Adipocyte (in vitro differentiated cells): ENCODE measurements at regions not wholly inside any gene's neighbourhood (a gene's known extent, or its start where the extent isn't known, plus 50 kb on each side); places are given as distances from the start of the nearest gene placed in this dataset.

Experiments used
- DNase-seq: peaks from one replicate; pipeline ENCODE4 v3.0.0-alpha.2; 2015; ENCODE audit warnings: low read depth
- H3K27me3 ChIP-seq: replicated peaks from 2 replicates; pipeline ENCODE4 v1.7.0; 2013; ENCODE audit warnings: mild to moderate bottlenecking, low read length, moderate library complexity; ENCODE audit not compliant: control insufficient read depth, insufficient read depth
- H3K36me3 ChIP-seq: 2 replicates; pipeline ENCODE4 v1.7.0; 2013; ENCODE audit warnings: low read length, mild to moderate bottlenecking, moderate library complexity; ENCODE audit not compliant: control insufficient read depth, insufficient read depth, severe bottlenecking
- H3K4me1 ChIP-seq: 2 replicates; pipeline ENCODE4 v1.7.0; 2013; ENCODE audit warnings: mild to moderate bottlenecking, low read length, moderate library complexity; ENCODE audit not compliant: control insufficient read depth, insufficient read depth
- H3K4me3 ChIP-seq: 2 replicates; pipeline ENCODE4 v1.7.0; 2013; ENCODE audit warnings: mild to moderate bottlenecking, low read length, moderate library complexity
- H3K9ac ChIP-seq: 2 replicates; pipeline ENCODE4 v1.7.0; 2013; ENCODE audit warnings: mild to moderate bottlenecking, low read length, moderate library complexity
- H3K9me3 ChIP-seq: 2 replicates; pipeline ENCODE4 v1.7.0; 2013; ENCODE audit warnings: mild to moderate bottlenecking, low read length, moderate library complexity; ENCODE audit not compliant: control insufficient read depth

DNA sequence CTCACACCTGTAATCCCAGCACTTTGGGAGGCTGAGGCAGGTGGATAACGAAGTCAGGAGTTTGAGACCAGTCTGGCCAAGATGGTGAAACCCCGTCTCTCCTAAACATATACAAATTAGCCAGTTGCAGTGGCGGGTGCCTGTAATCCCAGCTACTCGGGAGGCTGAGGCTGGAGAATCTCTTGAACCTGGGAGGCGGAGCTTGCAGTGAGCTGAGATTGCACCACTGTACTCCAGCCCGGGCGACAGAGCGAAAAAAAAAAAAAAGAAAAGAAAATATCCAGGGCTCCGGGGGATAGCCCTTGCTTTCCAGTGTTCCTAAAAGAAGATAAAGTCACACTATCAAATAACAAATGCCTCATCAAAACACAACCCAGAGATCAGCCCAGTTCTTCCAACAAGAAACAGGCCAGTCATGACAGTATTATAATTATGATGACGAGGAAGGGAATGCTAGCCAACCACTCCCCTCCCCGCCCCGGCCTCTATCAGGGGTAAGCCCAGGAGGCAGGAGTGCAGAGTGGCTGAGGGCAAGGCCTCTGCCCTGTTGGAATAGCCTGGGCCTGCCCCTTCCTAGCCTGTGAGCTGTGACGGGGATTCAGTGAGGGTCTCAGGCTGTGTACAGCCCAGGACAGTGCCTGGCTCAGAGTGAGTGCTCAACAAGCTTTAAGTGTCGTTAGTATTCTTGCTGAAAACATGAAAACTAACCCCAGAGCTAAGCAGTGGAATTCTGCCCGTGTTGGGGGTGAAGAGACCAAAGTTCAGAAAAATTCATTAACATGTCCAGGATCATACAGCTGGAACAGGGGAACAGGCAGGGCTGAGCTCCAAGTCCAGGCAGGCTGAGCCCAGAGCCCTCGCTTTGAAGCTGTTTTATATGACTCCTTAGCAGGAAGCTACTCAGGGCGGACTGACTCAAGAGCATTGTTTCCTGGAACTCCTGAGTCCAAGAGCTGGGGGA lies 54.3 kb downstream of the FAM241B start:
- Histone ChIP-seq H3K4me1 (peaks cover 11% of the 10 kb centered on the region), H3K4me3 (no peak overlapping the region), H3K9ac (no peak overlapping the region), H3K36me3 (no peaks in the 10 kb centered on the region), H3K9me3 (peaks cover 4% of the 10 kb centered on the region), H3K27me3 (peaks cover 65% of the 10 kb centered on the region)
- DNase-seq: no peak

DNA sequence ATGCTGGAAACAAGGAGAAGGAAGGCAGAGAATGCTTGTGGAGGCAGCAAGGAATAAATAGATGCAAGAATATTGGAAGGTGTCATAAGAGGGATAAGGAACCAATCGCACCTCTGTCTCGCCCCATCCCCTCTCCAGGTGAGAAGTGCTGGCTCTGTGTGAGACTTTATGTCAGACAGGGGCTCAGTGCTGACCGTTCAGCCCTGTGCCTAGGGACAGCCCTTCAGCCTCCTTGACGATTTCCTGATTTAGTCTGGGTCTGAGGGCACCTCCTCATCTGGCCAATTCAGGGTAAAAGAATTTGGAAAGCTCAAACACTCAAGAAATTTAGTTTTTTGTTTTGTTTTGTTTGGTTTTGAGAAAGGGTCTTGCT lies 54.9 kb downstream of the FAM241B start:
- H3K27me3 ChIP-seq: peaks cover 62% of the 10 kb centered on the region
- no peak for DNase-seq
- H3K9ac ChIP-seq: no peak overlapping the region
- no peak overlapping the region for H3K4me3 ChIP-seq
- H3K36me3 ChIP-seq: no peaks in the 10 kb centered on the region
- H3K4me1 ChIP-seq: peaks cover 11% of the 10 kb centered on the region
- H3K9me3 ChIP-seq: peaks cover 4% of the 10 kb centered on the region

DNA sequence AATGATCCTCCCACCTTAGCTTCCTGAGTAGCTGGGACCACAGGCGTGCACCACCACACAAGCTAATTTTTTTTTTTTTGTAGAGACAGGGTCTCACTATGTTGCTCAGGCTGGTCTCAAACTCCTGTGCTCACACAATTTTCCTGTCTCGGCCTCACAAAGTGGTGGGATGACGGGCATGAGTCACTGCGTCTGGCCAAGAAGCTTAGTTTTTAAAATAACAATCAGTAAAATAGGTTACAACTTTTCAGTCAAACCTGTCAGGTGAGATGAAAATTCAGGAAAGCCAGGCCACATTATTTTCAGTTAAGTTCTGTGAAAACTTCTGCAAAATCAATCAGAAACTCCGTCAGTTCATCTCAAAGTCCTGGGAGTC lies 55.4 kb downstream of the FAM241B start:
- Histone ChIP-seq H3K27me3 (peaks cover 58% of the 10 kb centered on the region), H3K4me3 (no peak overlapping the region), H3K36me3 (no peaks in the 10 kb centered on the region), H3K4me1 (peaks cover 11% of the 10 kb centered on the region), H3K9ac (no peak overlapping the region), H3K9me3 (peaks cover 4% of the 10 kb centered on the region)
- no peak for DNase-seq

DNA sequence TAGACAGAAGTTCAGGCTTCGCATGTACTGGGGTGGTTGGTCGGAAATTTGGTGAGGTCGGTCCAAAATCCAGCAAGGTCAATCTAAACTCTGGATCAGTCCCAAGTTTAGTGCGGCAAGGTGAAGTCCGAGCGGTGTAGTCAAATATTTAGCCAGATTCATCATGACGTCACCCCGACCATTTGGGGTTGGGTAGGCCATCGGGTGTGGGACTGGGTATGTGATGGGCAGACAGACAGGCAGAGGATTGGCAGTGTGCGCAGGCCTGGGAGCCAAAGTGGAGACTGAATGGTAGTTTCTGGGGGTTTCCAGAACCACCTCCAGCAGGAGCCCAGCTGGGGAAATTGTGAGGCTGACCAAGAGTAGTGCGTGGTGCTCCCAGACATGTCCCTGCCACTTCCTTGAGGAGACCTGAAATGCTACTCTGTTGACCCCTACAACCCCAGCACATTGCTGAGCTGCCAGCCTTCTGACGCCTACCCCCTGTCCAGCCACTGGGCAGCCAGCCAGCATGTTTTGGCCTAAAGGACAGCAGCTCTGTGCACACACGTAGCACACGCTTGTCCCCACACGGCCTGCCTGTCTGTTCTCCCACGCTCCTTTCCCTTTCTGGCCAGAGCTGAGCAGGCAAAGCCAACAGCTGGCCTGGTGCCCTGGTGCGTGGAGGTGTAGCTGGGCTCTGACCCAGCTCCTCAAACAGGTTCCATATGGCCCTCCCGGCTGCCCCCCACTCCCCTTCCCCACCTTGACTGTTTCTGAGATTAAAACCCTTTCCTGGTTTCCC lies 55.9 kb downstream of the FAM241B start:
- Histone ChIP-seq H3K27me3 (peaks cover 52% of the 10 kb centered on the region), H3K36me3 (no peaks in the 10 kb centered on the region), H3K4me1 (peaks cover 11% of the 10 kb centered on the region), H3K4me3 (no peak overlapping the region), H3K9ac (no peak overlapping the region), H3K9me3 (peaks cover 4% of the 10 kb centered on the region)
- peak; percentile 44 for DNase-seq

GRCh38 chr10:69686866-69687265 lies 56.8 kb downstream of the FAM241B start:
- peaks cover 4% of the 10 kb centered on the region for H3K9me3 ChIP-seq
- no peak overlapping the region for H3K4me3 ChIP-seq
- no peak overlapping the region for H3K9ac ChIP-seq
- no peak for DNase-seq
- H3K36me3 ChIP-seq: no peaks in the 10 kb centered on the region
- H3K4me1 ChIP-seq: peaks cover 11% of the 10 kb centered on the region
- H3K27me3 ChIP-seq: peaks cover 43% of the 10 kb centered on the region

GRCh38 chr10:69687426-69687825 lies 57.4 kb downstream of the FAM241B start:
- DNase-seq: no peak
- H3K4me1 ChIP-seq: peaks cover 11% of the 10 kb centered on the region
- no peak overlapping the region for H3K9ac ChIP-seq
- H3K4me3 ChIP-seq: no peak overlapping the region
- H3K36me3 ChIP-seq: no peaks in the 10 kb centered on the region
- H3K9me3 ChIP-seq: peaks cover 4% of the 10 kb centered on the region
- H3K27me3 ChIP-seq: peaks cover 38% of the 10 kb centered on the region

GRCh38 chr10:69692267-69692666 lies 62.2 kb downstream of the FAM241B start:
- Histone ChIP-seq H3K4me1 (no peaks in the 10 kb centered on the region), H3K27me3 (peaks cover 28% of the 10 kb centered on the region), H3K9me3 (peaks cover 4% of the 10 kb centered on the region), H3K4me3 (no peak overlapping the region), H3K9ac (no peak overlapping the region), H3K36me3 (no peaks in the 10 kb centered on the region)
- no peak for DNase-seq

- no peak overlapping the region for H3K4me3 ChIP-seq
- no peaks in the 10 kb centered on the region for H3K4me1 ChIP-seq
- DNase-seq: no peak
- H3K9me3 ChIP-seq: peaks cover 4% of the 10 kb centered on the region
- peaks cover 28% of the 10 kb centered on the region for H3K27me3 ChIP-seq
- no peaks in the 10 kb centered on the region for H3K36me3 ChIP-seq
- H3K9ac ChIP-seq: no peak overlapping the region
These were observed 62.8 kb downstream of the FAM241B start for GRCh38 chr10:69692891-69693290.

DNA sequence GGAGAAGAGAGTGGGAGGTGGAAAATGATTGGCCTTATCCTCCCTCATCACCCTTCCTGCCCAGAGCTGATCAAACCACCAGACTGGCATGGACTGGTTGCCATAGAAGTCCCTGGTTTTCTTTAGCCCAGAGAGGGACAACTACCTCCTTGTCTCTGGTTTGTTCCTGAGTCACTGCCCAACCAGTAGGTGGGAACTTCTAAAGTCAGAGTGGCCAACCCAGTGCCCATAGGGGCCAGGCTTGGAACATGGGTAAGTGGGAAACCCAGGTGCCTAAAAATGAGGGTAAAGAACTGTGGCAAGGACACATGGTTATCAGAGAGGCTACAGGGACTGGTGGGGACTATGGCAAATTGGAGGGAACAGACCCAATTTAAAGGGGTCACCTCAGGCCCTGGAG lies 63.8 kb downstream of the FAM241B start:
- Histone ChIP-seq H3K9ac (no peak overlapping the region), H3K27me3 (peaks cover 21% of the 10 kb centered on the region), H3K9me3 (no peaks in the 10 kb centered on the region), H3K4me1 (no peaks in the 10 kb centered on the region), H3K4me3 (no peak overlapping the region), H3K36me3 (no peaks in the 10 kb centered on the region)
- no peak for DNase-seq

GRCh38 chr10:69696073-69696731 lies 66.2 kb downstream of the FAM241B start:
- Histone ChIP-seq H3K36me3 (no peaks in the 10 kb centered on the region), H3K27me3 (peaks cover 28% of the 10 kb centered on the region), H3K9me3 (peaks cover 3% of the 10 kb centered on the region), H3K4me3 (no peak overlapping the region), H3K9ac (no peak overlapping the region), H3K4me1 (no peaks in the 10 kb centered on the region)
- DNase-seq: peak; percentile 83

GRCh38 chr10:69697006-69697405 lies 67.0 kb downstream of the FAM241B start:
- Histone ChIP-seq H3K4me3 (no peak overlapping the region), H3K9ac (no peak overlapping the region), H3K27me3 (peaks cover 33% of the 10 kb centered on the region), H3K36me3 (no peaks in the 10 kb centered on the region), H3K4me1 (no peaks in the 10 kb centered on the region), H3K9me3 (peaks cover 3% of the 10 kb centered on the region)
- DNase-seq: no peak
